Neural cell (in vitro differentiated cells): ENCODE measurements at regions not wholly inside any gene's neighbourhood (a gene's known extent, or its start where the extent isn't known, plus 50 kb on each side); places are given as distances from the start of the nearest gene placed in this dataset.

Experiments
- H2AFZ ChIP-seq: fragments of 200-600, 300-800 bp; sonication (generic), shearing (Covaris generic); 2 replicates; pipeline ENCODE4 v1.6.0; 2014; ENCODE audit warnings: low read depth, mild to moderate bottlenecking, antibody characterized with exemption, low read length, moderate library complexity
- H3F3A ChIP-seq: fragments of 200-600 bp; shearing (Covaris generic); 2 replicates; pipeline ENCODE4 v1.6.1; 2016; ENCODE audit warnings: mild to moderate bottlenecking, moderate library complexity, mixed read lengths, antibody characterized with exemption, low read length; ENCODE audit not compliant: insufficient read depth, poor library complexity, severe bottlenecking
- H3K27ac ChIP-seq: fragments of 200-600, 300-800 bp; sonication (generic), shearing (Covaris generic); 2 replicates; pipeline ENCODE4 v1.5.1; 2014; ENCODE audit warnings: mild to moderate bottlenecking, low read length, moderate library complexity
- H3K27me3 ChIP-seq: fragments of 300-800, 200-600 bp; sonication (generic), shearing (Covaris generic); 2 replicates; pipeline ENCODE4 v1.6.0; 2014; ENCODE audit warnings: mild to moderate bottlenecking, low read depth, low read length, moderate library complexity; ENCODE audit not compliant: insufficient read depth
- H3K36me3 ChIP-seq: fragments of 300-800, 200-600 bp; sonication (generic), shearing (Covaris generic); 2 replicates; pipeline ENCODE4 v1.5.1; 2014; ENCODE audit warnings: mild to moderate bottlenecking, antibody characterized with exemption, low read length, moderate library complexity; ENCODE audit not compliant: insufficient read depth
- H3K4me2 ChIP-seq: fragments of 300-800, 200-600 bp; sonication (generic), shearing (Covaris generic); 2 replicates; pipeline ENCODE4 v1.6.0; 2014; ENCODE audit warnings: mild to moderate bottlenecking, low read length
- H3K4me3 ChIP-seq: fragments of 300-800, 200-600 bp; sonication (generic), shearing (Covaris generic); 2 replicates; pipeline ENCODE4 v1.5.1; 2014; ENCODE audit warnings: mild to moderate bottlenecking, low read length, moderate library complexity
- H3K79me2 ChIP-seq: fragments of 200-600 bp; shearing (Covaris generic); replicated peaks from 2 replicates; pipeline ENCODE4 v1.6.0; 2014; ENCODE audit warnings: mild to moderate bottlenecking, low read length, moderate library complexity; ENCODE audit not compliant: insufficient read depth
- H3K9ac ChIP-seq: fragments of 300-800, 200-600 bp; sonication (generic), shearing (Covaris generic); 2 replicates; pipeline ENCODE4 v1.6.1; 2016; ENCODE audit warnings: mild to moderate bottlenecking, low read length, mixed read lengths
- H3K9me2 ChIP-seq: fragments of 200-600 bp; shearing (Covaris generic); 2 replicates; pipeline ENCODE4 v1.6.1; 2016; ENCODE audit warnings: mild to moderate bottlenecking, low read length, mixed read lengths; ENCODE audit not compliant: insufficient read depth
- H3K9me3 ChIP-seq: fragments of 200-600, 300-800 bp; sonication (generic), shearing (Covaris generic); 2 replicates; pipeline ENCODE4 v1.6.1; 2016; ENCODE audit warnings: mild to moderate bottlenecking, mixed run types, low read length, moderate library complexity, mixed read lengths
- H4K20me1 ChIP-seq: fragments of 200-600 bp; shearing (Covaris generic); 2 replicates; pipeline ENCODE4 v1.6.1; 2016; ENCODE audit warnings: mild to moderate bottlenecking, mixed run types; ENCODE audit not compliant: insufficient read depth
- CTCF ChIP-seq: fragments of 450-650 bp; IDR thresholded peaks from 2 replicates; pipeline ENCODE4 v1.5.1; 2014; ENCODE audit warnings: antibody characterized with exemption, mild to moderate bottlenecking, moderate library complexity; ENCODE audit not compliant: poor library complexity, severe bottlenecking
- EP300 ChIP-seq: fragments of 450-650 bp; conservative IDR thresholded peaks from 2 replicates; pipeline ENCODE4 v1.6.1; 2014; ENCODE audit warnings: antibody characterized with exemption, mild to moderate bottlenecking, moderate library complexity; ENCODE audit not compliant: poor library complexity, severe bottlenecking
- EZH2 ChIP-seq: fragments of 200-600, 300-800 bp; shearing (Covaris generic), sonication (generic); IDR thresholded peaks from 2 replicates; pipeline ENCODE4 v1.6.1; 2014; ENCODE audit warnings: antibody characterized with exemption, low read length, borderline replicate concordance, mild to moderate bottlenecking; ENCODE audit not compliant: insufficient read depth, poor library complexity, severe bottlenecking
- MXI1 ChIP-seq: fragments of 450-650 bp; conservative IDR thresholded peaks from 2 replicates; pipeline ENCODE4 v1.6.1; 2014; ENCODE audit warnings: antibody characterized with exemption, mild to moderate bottlenecking; ENCODE audit not compliant: poor library complexity, severe bottlenecking
- POLR2AphosphoS5 ChIP-seq: IDR thresholded peaks from 2 replicates; pipeline ENCODE4 v1.6.1; 2012
- RAD21 ChIP-seq: fragments of 450-650 bp; conservative IDR thresholded peaks from 2 replicates; pipeline ENCODE4 v1.6.1; 2014; ENCODE audit warnings: antibody characterized with exemption, mild to moderate bottlenecking, moderate library complexity
- REST ChIP-seq: IDR thresholded peaks from 2 replicates; pipeline ENCODE4 v1.6.1; 2012; ENCODE audit warnings: borderline replicate concordance
- SMC3 ChIP-seq: fragments of 450-650 bp; conservative IDR thresholded peaks from 2 replicates; pipeline ENCODE4 v1.6.1; 2014; ENCODE audit warnings: antibody characterized with exemption, mild to moderate bottlenecking, moderate library complexity; ENCODE audit not compliant: poor library complexity
- TAF1 ChIP-seq: IDR thresholded peaks from 2 replicates; pipeline ENCODE4 v1.6.1; 2012; ENCODE audit warnings: low read depth

GRCh38 chr1:95829556-95829955 is 595.5 kb downstream of the RWDD3 start:
- Histone ChIP-seq H3K9ac (no peak overlapping the region), H3F3A (no peaks in the 10 kb centered on the region), H3K9me2 (no peaks in the 10 kb centered on the region), H3K36me3 (no peaks in the 10 kb centered on the region), H2AFZ (no peak overlapping the region), H3K4me2 (no peak overlapping the region), H3K27me3 (no peaks in the 10 kb centered on the region), H3K27ac (no peak overlapping the region), H4K20me1 (no peaks in the 10 kb centered on the region), H3K9me3 (no peaks in the 10 kb centered on the region), H3K4me3 (no peak overlapping the region), H3K79me2 (no peaks in the 10 kb centered on the region)
- TF ChIP-seq TAF1 (no peak), SMC3 (no peak), MXI1 (no peak), CTCF (no peak), REST (no peak), EP300 (no peak), EZH2 (no peak), RAD21 (no peak)

- no peaks in the 10 kb centered on the region for H4K20me1 ChIP-seq
- H3K27ac ChIP-seq, result no peak overlapping the region
- H3K9ac ChIP-seq, result no peak overlapping the region
- H3K27me3 ChIP-seq, result no peaks in the 10 kb centered on the region
- H3K4me2 ChIP-seq, result no peak overlapping the region
- no peaks in the 10 kb centered on the region for H3K79me2 ChIP-seq
- no peak overlapping the region for H3K4me3 ChIP-seq
- H3K9me2 ChIP-seq, result no peaks in the 10 kb centered on the region
- TF ChIP-seq EZH2 (no peak), MXI1 (no peak), RAD21 (no peak), POLR2AphosphoS5 (no peak), TAF1 (no peak)
- H3F3A ChIP-seq, result no peaks in the 10 kb centered on the region
- H2AFZ ChIP-seq, result no peak overlapping the region
- H3K9me3 ChIP-seq, result peaks cover 3% of the 10 kb centered on the region
- no peaks in the 10 kb centered on the region for H3K36me3 ChIP-seq
Observed at GRCh38 chr1:95832370-95832769, 598.4 kb downstream of the RWDD3 start.

- no peak overlapping the region for H3K27ac ChIP-seq
- TF ChIP-seq MXI1 (no peak), REST (no peak), POLR2AphosphoS5 (no peak), CTCF (no peak), SMC3 (no peak)
- H3K36me3 ChIP-seq, result no peaks in the 10 kb centered on the region
- no peaks in the 10 kb centered on the region for H3K79me2 ChIP-seq
- no peak overlapping the region for H3K9ac ChIP-seq
- H2AFZ ChIP-seq, result no peak overlapping the region
- H3K9me2 ChIP-seq, result no peaks in the 10 kb centered on the region
- no peak overlapping the region for H3K4me3 ChIP-seq
- no peaks in the 10 kb centered on the region for H3F3A ChIP-seq
- no peaks in the 10 kb centered on the region for H3K9me3 ChIP-seq
- H3K4me2 ChIP-seq, result no peak overlapping the region
- H4K20me1 ChIP-seq, result no peaks in the 10 kb centered on the region
- H3K27me3 ChIP-seq, result no peaks in the 10 kb centered on the region
Observed at GRCh38 chr1:95849439-95849838, 615.4 kb downstream of the RWDD3 start.
